Astrocyte of the cerebellum (primary cell): ENCODE measurements at regions not wholly inside any gene's neighbourhood (a gene's known extent, or its start where the extent isn't known, plus 50 kb on each side); places are given as distances from the start of the nearest gene placed in this dataset.
"Not testable (repeated sequence)": the region's sequence is repeated elsewhere in the genome, so short reads cannot be mapped to it uniquely, and the experiment has no call there.

Experiments used
- DNase-seq: peaks from one replicate; pipeline ENCODE4 v3.0.0-alpha.2; 2011; ENCODE audit warnings: low read depth
- H3K4me3 ChIP-seq: 2 replicates; pipeline ENCODE4 v1.5.1; 2011; ENCODE audit warnings: mild to moderate bottlenecking, low read depth, low read length, moderate library complexity
- in situ Hi-C: cut with HindIII; loops from 2 replicates; pipeline ENCODE4 v1.10.0; 2017; ENCODE audit warnings: low sequenced_read_pairs
- TF ChIP-seq, protein P1 (sequence below): IDR thresholded peaks from 2 replicates; pipeline ENCODE4 v1.5.1; 2012; ENCODE audit warnings: low read length, low read depth, moderate library complexity, mild to moderate bottlenecking; ENCODE audit errors: missing control alignments

DNA sequence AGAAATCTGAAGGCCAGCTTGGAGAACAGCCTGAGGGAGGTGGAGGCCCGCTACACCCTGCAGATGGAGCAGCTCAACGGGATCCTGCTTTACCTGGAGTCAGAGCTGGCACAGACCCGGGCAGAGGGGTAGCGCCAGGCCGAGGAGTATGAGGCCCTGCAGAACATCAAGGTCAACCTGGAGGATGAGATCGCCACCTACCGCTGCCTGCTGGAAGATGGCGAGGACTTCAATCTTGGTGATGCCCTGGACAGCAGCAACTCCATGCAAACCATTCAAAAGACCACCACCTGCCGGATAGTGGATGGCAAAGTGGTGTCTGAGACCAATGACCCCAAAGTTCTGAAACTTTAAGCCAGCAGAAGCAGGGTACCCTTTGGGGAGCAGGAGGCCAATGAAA, 318.4 kb downstream of the ZFHX3 start:
- in situ Hi-C loops, H3K4me3 ChIP-seq, DNase-seq: not testable (repeated sequence)

DNA sequence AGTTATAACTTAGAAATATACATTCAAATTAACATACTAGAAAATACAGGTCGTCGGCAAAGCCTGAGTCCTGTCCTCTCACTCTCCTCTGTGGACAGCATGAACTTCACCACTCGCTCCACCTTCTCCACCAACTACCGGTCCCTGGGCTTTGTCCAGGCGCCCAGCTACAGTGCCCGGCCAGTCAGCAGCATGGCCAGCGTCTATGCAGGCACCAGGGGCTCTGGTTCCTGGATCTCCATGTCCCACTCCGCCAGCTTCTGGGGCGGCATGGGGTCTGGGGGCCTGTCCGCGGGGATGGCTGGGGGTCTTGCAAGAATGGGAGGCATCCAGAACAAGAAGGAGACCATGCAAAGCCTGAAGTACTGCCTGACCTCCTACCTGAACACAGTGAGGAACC, 319.4 kb downstream of the ZFHX3 start:
- TF ChIP-seq, protein P1, sequence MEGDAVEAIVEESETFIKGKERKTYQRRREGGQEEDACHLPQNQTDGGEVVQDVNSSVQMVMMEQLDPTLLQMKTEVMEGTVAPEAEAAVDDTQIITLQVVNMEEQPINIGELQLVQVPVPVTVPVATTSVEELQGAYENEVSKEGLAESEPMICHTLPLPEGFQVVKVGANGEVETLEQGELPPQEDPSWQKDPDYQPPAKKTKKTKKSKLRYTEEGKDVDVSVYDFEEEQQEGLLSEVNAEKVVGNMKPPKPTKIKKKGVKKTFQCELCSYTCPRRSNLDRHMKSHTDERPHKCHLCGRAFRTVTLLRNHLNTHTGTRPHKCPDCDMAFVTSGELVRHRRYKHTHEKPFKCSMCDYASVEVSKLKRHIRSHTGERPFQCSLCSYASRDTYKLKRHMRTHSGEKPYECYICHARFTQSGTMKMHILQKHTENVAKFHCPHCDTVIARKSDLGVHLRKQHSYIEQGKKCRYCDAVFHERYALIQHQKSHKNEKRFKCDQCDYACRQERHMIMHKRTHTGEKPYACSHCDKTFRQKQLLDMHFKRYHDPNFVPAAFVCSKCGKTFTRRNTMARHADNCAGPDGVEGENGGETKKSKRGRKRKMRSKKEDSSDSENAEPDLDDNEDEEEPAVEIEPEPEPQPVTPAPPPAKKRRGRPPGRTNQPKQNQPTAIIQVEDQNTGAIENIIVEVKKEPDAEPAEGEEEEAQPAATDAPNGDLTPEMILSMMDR: no peak
- in situ Hi-C loops: no loop called here
- DNase-seq: no peak
- no peak overlapping the region for H3K4me3 ChIP-seq

DNA sequence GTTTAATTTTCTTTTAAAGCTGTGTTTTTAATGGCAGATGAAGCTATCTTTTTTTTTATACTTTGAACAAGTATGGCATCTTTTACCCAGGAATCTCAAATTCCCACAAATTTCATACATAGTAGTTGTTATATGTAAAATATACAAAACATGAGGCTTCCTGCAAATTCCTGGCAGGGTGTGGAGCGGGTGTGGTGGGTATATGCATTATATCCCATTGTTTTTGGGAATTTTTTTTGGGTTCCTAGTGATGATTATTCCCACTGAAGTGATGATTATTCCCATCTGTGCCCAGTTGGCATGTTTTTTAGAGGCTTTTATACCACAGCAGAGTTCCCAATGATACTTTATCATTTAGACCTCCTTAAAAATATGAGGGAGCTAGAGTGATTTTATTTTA, 320.4 kb downstream of the ZFHX3 start:
- DNase-seq: no peak
- in situ Hi-C loops: no loop called here
- TF ChIP-seq, protein P1: no peak
- H3K4me3 ChIP-seq: no peak overlapping the region

DNA sequence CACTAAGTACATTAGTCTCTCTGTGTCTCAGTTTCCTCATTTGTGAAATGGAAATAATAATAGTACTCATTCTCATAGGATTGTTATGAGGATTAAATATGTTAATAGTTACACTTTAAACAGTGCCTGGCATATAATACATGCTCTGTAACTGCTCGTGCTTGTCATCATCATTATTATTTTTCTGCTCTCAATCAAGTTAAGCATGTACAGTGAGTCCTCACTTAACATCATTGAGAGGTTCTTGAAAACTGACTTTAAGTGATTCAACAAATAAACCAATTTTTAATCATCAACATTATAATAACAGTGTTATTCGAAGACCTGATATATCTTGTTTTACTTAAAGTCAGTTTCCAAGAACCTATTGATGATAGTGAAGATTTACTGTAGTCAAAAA, 322.3 kb downstream of the ZFHX3 start:
- in situ Hi-C loops: no loop called here
- TF ChIP-seq, protein P1: no peak
- no peak for DNase-seq
- H3K4me3 ChIP-seq: no peak overlapping the region

GRCh38 chr16:72723781-72724180, 324.1 kb downstream of the ZFHX3 start:
- in situ Hi-C loops: no loop called here
- H3K4me3 ChIP-seq: no peak overlapping the region
- TF ChIP-seq, protein P1: no peak
- DNase-seq: peak; percentile 26

DNA sequence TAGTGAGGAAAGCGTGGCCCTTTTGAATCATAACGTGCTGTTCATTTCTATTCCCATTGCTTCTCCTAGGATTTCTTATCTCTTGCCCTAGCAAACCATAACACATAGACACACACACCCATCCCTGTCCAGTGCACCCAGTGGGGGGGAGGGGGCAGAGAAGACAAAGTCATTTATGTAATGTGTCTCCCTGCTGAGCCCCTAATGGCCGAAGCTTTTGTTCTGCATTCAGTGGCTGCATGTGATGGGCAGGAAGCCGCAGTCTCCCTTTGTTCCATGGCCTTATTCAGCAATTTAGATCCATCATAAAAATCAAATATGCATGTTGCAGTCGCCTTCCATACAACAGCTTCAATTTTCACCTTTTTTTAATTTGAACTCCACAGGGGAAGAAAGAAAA, 325.4 kb downstream of the ZFHX3 start:
- in situ Hi-C loops: no loop called here
- TF ChIP-seq, protein P1: no peak
- no peak overlapping the region for H3K4me3 ChIP-seq
- no peak for DNase-seq

DNA sequence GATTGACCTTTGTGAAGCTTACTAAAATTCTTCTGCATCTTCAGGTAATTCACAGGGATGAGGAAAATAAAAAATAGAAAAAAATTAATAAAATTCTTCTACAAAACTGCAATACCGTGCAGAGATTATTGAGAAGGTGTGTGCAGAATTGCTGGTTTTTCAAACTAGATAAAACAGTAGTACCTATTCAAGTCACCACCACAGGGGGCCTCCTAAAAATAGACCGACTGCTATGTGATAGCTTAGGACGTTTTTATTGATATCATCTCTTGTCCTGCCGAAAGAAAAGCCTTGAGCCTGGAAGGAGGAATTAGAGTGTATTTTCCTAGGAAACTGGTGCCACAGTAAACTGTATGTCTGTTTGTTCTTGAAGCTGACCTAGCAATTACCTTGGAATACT, 325.9 kb downstream of the ZFHX3 start:
- in situ Hi-C loops: no loop called here
- H3K4me3 ChIP-seq: no peak overlapping the region
- DNase-seq: no peak
- TF ChIP-seq, protein P1: no peak
